ENCODE measurements at regions not wholly inside any gene's neighbourhood (a gene's known extent, or its start where the extent isn't known, plus 50 kb on each side); places are given as distances from the start of the nearest gene placed in this dataset.

DNA sequence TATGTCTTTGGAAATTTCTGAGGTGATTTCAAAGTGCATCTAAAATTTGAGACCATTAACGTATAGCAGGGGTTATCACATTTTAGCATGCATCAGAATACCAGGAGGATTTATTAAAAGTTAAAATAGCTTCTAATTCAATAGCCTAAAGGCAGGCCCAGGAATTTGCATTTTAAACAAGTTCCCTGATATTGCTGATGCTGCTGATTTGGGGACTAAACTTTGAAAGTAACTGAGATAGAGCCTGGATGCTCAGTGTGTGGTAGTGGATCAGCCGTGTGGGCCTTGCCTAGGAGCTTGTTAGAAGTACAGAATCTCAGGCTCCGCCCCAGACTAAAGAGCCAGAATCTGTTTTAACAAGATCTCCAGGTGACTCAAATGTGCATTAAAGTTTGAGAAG lies 375.0 kb upstream of the FBXO33 start:
- Mint-ChIP-seq H3K4me3 (no peak overlapping the region), H3K4me1 (no peaks in the 10 kb centered on the region), H3K27ac (no peak overlapping the region), H3K36me3 (no peaks in the 10 kb centered on the region), H3K27me3 (ENCODE audit: low read depth in 2 of 2) (no peaks in the 10 kb centered on the region), H3K9me3 (peaks cover 3 to 12% of the 10 kb centered on the region in 2 donors)
- ATAC-seq = no peak
- DNase-seq = no peak
- H3K27me3 ChIP-seq (ENCODE audit: control insufficient read depth, insufficient read depth, low read length) = no peaks in the 10 kb centered on the region
- no peaks in the 10 kb centered on the region for H3K4me1 ChIP-seq (ENCODE audit: control insufficient read depth, insufficient read depth, low read length)
- WGBS (ENCODE audit: insufficient coverage) = 82% methylated on average over 3 of the region's 3 CpGs
- no peak overlapping the region for H3K4me3 ChIP-seq (ENCODE audit: low read length)
- intact Hi-C loops (cut with micrococcal nuclease) = no loop called here
- TF ChIP-seq, protein P1, sequence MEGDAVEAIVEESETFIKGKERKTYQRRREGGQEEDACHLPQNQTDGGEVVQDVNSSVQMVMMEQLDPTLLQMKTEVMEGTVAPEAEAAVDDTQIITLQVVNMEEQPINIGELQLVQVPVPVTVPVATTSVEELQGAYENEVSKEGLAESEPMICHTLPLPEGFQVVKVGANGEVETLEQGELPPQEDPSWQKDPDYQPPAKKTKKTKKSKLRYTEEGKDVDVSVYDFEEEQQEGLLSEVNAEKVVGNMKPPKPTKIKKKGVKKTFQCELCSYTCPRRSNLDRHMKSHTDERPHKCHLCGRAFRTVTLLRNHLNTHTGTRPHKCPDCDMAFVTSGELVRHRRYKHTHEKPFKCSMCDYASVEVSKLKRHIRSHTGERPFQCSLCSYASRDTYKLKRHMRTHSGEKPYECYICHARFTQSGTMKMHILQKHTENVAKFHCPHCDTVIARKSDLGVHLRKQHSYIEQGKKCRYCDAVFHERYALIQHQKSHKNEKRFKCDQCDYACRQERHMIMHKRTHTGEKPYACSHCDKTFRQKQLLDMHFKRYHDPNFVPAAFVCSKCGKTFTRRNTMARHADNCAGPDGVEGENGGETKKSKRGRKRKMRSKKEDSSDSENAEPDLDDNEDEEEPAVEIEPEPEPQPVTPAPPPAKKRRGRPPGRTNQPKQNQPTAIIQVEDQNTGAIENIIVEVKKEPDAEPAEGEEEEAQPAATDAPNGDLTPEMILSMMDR (IDR thresholded peaks at IDR 0.05) = no peak
- H3K36me3 ChIP-seq (ENCODE audit: control insufficient read depth, insufficient read depth, low read length) = no peaks in the 10 kb centered on the region
- H3K9me3 ChIP-seq (ENCODE audit: control insufficient read depth, insufficient read depth, low read length) = no peaks in the 10 kb centered on the region
- no peak overlapping the region for H3K27ac ChIP-seq (ENCODE audit: low read length)

DNA sequence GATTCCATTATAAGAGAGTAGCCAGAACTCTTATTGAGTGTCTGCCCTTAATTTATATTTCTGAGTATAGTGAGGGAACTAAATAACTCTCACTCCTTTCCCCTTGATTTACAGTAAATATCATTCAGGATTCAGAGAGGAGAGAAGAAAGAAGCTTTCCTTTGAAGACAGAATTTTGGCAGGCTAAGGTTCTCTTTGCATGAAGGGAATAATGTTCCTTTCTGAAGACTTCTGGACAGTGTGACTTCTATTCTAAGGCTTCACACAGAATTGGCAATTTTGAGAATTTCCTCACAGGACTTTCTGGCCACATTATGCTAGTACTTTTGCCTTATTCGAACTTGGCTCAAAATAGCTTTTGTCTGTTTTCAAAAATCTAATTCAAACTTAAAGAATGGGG lies 352.2 kb upstream of the FBXO33 start:
- ATAC-seq (no peak), DNase-seq (no peak)
- Mint-ChIP-seq H3K9me3 (peaks cover 2 to 4% of the 10 kb centered on the region in 2 donors), H3K27me3 (ENCODE audit: low read depth in 2 of 2) (no peaks in the 10 kb centered on the region), H3K27ac (no peak overlapping the region), H3K36me3 (no peaks in the 10 kb centered on the region), H3K4me3 (no peak overlapping the region), H3K4me1 (no peaks in the 10 kb centered on the region)
- H3K4me1 ChIP-seq (ENCODE audit: control insufficient read depth, insufficient read depth, low read length) = no peaks in the 10 kb centered on the region
- TF ChIP-seq, protein P1 (IDR thresholded peaks at IDR 0.05) = no peak
- 73% methylated on average over 1 of the region's 1 CpG for WGBS (ENCODE audit: insufficient coverage)
- H3K9me3 ChIP-seq (ENCODE audit: control insufficient read depth, insufficient read depth, low read length) = peaks cover 12% of the 10 kb centered on the region
- H3K36me3 ChIP-seq (ENCODE audit: control insufficient read depth, insufficient read depth, low read length) = no peaks in the 10 kb centered on the region
- H3K4me3 ChIP-seq (ENCODE audit: low read length) = no peak overlapping the region
- intact Hi-C loops (cut with micrococcal nuclease) = no loop called here
- H3K27ac ChIP-seq (ENCODE audit: low read length) = no peak overlapping the region
- H3K27me3 ChIP-seq (ENCODE audit: control insufficient read depth, insufficient read depth, low read length) = no peaks in the 10 kb centered on the region

DNA sequence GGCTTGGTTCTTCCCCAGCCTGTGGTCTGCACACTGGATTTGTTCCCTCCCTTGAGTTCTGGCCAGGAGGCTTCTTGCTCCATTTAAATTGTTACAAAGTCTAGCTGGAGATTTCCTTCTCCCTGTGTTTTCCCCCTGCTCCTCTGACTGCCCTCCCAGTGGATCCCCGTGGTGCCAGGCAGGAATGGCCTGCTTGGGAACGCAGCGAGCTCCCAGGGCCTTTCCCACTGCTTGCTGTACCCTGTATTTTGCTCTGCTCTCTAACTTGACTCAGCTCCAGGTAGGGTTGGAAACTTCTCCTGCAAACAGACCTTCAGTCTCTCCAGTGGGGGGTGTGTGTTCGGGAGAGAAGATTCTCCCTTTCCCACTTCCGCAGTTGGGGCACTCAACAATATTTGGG lies 349.2 kb upstream of the FBXO33 start:
- WGBS (ENCODE audit: insufficient coverage) = 92% methylated on average over 4 of the region's 5 CpGs
- no peaks in the 10 kb centered on the region for H3K4me1 Mint-ChIP-seq
- H3K27me3 Mint-ChIP-seq (ENCODE audit: low read depth in 2 of 2) = no peaks in the 10 kb centered on the region
- Histone ChIP-seq H3K9me3 (ENCODE audit: control insufficient read depth, insufficient read depth, low read length) (peaks cover 9% of the 10 kb centered on the region), H3K27ac (ENCODE audit: low read length) (no peak overlapping the region), H3K4me1 (ENCODE audit: control insufficient read depth, insufficient read depth, low read length) (no peaks in the 10 kb centered on the region), H3K4me3 (ENCODE audit: low read length) (no peak overlapping the region), H3K36me3 (ENCODE audit: control insufficient read depth, insufficient read depth, low read length) (no peaks in the 10 kb centered on the region), H3K27me3 (ENCODE audit: control insufficient read depth, insufficient read depth, low read length) (no peaks in the 10 kb centered on the region)
- H3K27ac Mint-ChIP-seq = no peak overlapping the region
- ATAC-seq = no peak
- no peaks in the 10 kb centered on the region for H3K36me3 Mint-ChIP-seq
- no peak overlapping the region for H3K4me3 Mint-ChIP-seq
- no peak for DNase-seq
- intact Hi-C loops (cut with micrococcal nuclease) = no loop called here
- TF ChIP-seq, protein P1 (IDR thresholded peaks at IDR 0.05) = no peak
- H3K9me3 Mint-ChIP-seq = peaks cover 2 to 8% of the 10 kb centered on the region in 2 donors

DNA sequence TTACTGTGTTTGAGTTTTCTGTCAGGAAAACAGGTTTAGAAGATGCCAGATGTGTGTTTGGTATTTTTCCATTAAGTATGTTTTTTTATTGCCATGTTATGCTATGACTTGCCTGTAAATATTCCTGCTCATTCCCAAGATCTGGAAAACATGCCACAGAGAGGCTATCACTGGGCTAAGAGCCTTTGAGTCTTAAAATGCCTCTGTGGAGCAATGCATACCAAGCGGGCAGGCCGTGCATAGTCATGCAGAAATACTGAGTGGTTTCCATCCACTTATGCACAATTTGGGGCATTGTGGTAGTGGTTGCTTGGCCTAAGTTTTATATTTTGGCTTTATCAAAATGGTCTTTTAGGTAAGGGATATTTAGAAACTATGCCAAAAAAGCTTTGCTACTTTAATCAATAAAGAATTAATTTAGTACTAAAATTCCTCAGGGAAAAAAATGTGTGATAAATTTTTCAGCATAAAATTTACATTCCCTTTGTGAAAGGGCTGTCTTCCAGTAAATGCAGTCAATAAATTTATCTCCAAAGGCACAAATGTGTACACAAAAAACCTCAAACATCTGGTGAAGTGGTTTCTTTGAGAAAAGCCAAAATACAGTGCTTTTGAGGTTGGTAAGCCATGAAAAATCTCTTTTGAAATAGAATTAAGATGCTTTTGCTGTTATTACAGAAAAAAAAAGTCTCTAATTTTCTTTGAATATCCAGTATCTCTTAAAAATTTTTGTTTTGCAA lies 341.3 kb upstream of the FBXO33 start:
- no peaks in the 10 kb centered on the region for H3K36me3 ChIP-seq (ENCODE audit: control insufficient read depth, insufficient read depth, low read length)
- no peak for ATAC-seq
- no peaks in the 10 kb centered on the region for H3K27me3 Mint-ChIP-seq (ENCODE audit: low read depth in 2 of 2)
- no peak for DNase-seq
- 97% methylated on average over 2 of the region's 2 CpGs for WGBS (ENCODE audit: insufficient coverage)
- TF ChIP-seq, protein P1 (IDR thresholded peaks at IDR 0.05) = no peak
- H3K4me3 Mint-ChIP-seq = no peak overlapping the region
- H3K4me1 ChIP-seq (ENCODE audit: control insufficient read depth, insufficient read depth, low read length) = no peaks in the 10 kb centered on the region
- H3K27me3 ChIP-seq (ENCODE audit: control insufficient read depth, insufficient read depth, low read length) = no peaks in the 10 kb centered on the region
- H3K27ac Mint-ChIP-seq = no peak overlapping the region
- no peak overlapping the region for H3K27ac ChIP-seq (ENCODE audit: low read length)
- intact Hi-C loops (cut with micrococcal nuclease) = no loop called here
- no peak overlapping the region for H3K4me3 ChIP-seq (ENCODE audit: low read length)
- H3K9me3 Mint-ChIP-seq = peaks cover 9% of the 10 kb centered on the region in 2 donors
- H3K9me3 ChIP-seq (ENCODE audit: control insufficient read depth, insufficient read depth, low read length) = no peaks in the 10 kb centered on the region
- no peaks in the 10 kb centered on the region for H3K4me1 Mint-ChIP-seq
- no peaks in the 10 kb centered on the region for H3K36me3 Mint-ChIP-seq
